HL-60 (cell line): ENCODE measurements at regions not wholly inside any gene's neighbourhood (a gene's known extent, or its start where the extent isn't known, plus 50 kb on each side); places are given as distances from the start of the nearest gene placed in this dataset.

Experiments
- CTCF ChIP-seq: IDR thresholded peaks from one replicate; pipeline ENCODE4 v1.5.1; 2011; ENCODE audit warnings: low read length, control low read depth, inconsistent platforms; ENCODE audit not compliant: insufficient read depth
- POLR2AphosphoS5 ChIP-seq: IDR thresholded peaks from 2 replicates; pipeline ENCODE4 v1.6.1; 2012; ENCODE audit warnings: low read depth
- REST ChIP-seq: IDR thresholded peaks from 2 replicates; pipeline ENCODE4 v1.6.1; 2012; ENCODE audit warnings: low read depth; ENCODE audit not compliant: insufficient replicate concordance

DNA sequence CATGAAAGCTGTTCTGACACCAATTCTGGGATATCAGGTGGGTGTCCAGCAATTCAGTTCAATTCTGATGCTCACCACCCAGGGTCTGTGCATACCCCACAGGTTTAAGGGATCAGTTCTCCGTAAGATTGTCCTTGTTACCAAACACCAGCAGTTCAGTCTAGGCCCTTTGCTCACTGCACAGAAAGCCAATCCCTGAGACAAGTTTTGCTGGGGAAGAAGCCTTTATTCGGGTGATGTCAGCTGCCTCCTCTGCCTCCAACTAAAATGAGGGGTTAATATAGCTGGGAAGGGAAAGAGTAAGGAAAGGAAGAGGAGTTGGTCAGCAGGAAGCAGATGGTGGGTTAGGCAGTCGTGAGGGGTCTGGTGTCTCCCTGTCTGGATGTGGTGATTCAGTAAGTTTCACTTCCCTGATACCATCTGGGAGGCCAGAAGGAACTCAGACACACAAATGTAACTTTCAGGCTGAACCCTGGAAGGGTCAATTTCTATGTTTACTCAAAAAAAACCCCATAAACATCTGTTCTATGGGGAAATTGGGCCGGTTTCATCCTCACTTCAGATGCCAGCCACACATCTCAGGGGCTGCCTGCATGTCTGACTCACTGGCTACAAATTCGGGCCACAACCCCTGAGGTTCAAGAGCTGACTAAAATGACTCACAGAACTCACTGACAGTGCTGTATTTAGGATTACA is 83.3 kb upstream of the PGBD5 start:
- TF ChIP-seq CTCF (no peak), REST (no peak), POLR2AphosphoS5 (no peak)
